HG03460 (cell line): ENCODE measurements at regions not wholly inside any gene's neighbourhood (a gene's known extent, or its start where the extent isn't known, plus 50 kb on each side); places are given as distances from the start of the nearest gene placed in this dataset.

Experiments
- ATAC-seq: cut with Tn5 transposase; IDR thresholded peaks from one replicate; pipeline ENCODE4 v1.9.1; 2021; ENCODE audit not compliant: unreplicated experiment

- no peak for ATAC-seq
These were observed 52.5 kb upstream of the TTC29 start for GRCh38 chr4:146998157-146998556.

DNA sequence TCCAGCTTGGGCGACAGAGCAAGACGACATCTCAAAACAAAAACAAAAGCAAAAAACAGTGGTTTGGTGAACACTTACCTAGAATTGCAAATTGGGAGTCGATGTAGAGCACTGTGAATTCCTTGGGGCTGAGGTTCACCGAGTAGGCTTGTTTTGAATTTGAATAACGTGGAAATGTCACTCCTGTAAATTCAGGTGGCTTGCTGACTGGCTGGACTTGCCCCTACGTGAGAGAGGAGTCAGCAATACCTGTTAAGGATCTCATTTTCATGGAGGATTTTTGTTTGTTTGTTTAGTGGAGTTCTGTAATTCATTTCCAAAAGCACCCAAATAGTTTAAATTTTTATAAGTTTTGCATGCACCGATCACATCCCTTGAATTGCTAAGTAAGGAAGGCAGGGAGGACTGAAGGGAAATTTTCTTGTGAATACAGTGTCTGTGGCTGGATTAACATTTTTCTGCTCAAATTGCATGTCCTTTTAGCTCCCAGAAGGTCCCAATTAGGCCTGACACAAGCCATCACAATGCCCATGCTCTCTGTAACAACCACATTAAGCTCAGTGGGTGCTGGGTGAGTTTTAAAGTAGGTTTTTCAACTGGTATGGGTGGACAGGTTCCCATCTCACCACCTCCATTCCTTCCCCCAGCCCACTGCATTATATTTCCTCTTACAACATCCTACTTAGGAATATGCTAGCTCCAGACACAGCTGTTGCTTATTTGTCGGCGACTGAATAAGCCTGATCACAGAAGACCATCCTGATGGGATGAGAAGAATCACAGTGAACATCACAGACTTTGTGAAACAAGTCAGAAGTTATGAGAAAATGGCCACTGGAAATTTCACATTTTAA is 58.5 kb upstream of the TTC29 start:
- no peak for ATAC-seq

DNA sequence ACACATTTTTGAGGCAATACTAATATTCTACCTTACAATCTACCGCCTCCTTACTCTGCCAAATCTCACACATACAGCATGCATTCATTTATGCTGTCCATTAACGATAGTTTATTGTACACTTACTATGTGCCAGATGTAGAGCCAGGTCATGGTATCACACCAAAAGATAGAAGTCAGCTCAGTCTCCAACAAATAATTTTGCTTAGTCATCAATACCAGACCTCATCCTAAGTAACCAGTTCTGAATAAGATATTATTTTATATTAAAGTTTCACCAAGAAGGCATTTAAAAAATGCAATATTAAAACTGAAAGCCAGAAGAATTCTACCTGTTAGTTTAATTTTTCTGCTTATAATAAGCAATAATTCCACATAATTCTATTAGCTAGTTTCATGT is 60.6 kb upstream of the TTC29 start:
- no peak for ATAC-seq

GRCh38 chr4:147009875-147010274 is 64.2 kb upstream of the TTC29 start:
- no peak for ATAC-seq

- ATAC-seq, result no peak
These were observed 65.7 kb upstream of the TTC29 start for GRCh38 chr4:147011411-147011810.

GRCh38 chr4:147012059-147012707 is 66.5 kb upstream of the TTC29 start:
- ATAC-seq, result no peak

DNA sequence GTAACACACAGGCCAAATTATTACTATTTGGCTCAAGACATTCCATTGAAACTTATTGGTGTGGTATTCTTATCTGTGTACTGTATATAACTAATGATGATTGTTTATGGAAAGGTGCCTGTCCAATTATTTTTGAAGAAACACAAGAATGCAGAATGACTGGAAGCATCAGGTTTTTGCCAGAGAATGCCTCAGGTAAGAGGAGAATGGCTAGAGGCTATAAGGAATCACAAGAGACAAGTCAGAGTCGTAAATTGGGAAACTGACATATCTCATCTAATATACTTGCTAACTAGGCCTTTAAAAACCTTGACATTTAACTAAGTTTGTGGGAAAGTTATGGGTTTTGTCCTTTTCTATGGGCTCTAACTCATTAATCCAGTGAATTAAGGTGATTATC is 69.3 kb upstream of the TTC29 start:
- ATAC-seq, result no peak

- ATAC-seq, result no peak
These were observed 69.8 kb upstream of the TTC29 start for GRCh38 chr4:147015491-147015890.

DNA sequence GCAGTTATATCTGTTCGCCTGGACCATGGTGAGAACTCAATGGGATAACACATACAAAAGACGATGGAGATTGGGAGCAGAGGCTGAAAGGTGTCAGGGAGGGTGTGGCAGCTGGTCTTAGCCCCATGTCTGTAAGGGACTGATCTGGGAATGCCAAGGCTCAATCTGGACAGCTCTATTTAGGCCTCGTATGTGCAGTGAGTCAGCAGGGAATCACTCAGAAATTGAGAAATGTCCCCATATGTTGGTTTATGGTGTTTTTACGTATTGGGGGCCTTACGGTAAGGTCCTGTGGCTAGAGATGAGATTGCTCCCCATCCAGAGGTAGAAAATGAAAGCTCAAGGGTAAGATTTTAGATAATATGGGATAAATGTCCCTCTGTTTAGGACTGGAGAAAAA is 71.4 kb upstream of the TTC29 start:
- no peak for ATAC-seq

- peak; percentile 83 for ATAC-seq
These were observed 73.4 kb upstream of the TTC29 start for GRCh38 chr4:147019091-147019490.

GRCh38 chr4:147020456-147020855 is 74.8 kb upstream of the TTC29 start:
- no peak for ATAC-seq

DNA sequence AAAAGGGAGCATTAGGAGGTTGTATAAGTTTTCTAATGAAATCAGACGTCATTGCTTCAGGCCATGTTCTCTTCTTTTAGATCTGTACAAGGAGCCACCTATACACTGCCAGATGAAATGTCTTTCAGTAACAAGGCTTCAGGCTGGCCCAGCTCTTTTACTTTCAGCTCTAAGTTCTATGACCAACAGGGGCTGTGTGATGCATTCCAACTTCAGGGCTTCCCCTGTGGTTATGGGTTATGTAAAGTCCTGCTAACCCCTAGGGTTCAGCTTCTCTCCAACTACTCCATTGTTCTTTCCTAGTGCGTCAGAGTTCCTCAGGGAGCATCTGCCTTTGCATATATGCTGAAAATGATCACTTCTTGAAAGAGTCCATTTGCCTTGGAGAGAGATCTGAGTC is 79.4 kb upstream of the TTC29 start:
- no peak for ATAC-seq

- no peak for ATAC-seq
These were observed 83.6 kb upstream of the TTC29 start for GRCh38 chr4:147029296-147029695.

GRCh38 chr4:147034372-147034771 is 88.7 kb upstream of the TTC29 start:
- ATAC-seq, result no peak

DNA sequence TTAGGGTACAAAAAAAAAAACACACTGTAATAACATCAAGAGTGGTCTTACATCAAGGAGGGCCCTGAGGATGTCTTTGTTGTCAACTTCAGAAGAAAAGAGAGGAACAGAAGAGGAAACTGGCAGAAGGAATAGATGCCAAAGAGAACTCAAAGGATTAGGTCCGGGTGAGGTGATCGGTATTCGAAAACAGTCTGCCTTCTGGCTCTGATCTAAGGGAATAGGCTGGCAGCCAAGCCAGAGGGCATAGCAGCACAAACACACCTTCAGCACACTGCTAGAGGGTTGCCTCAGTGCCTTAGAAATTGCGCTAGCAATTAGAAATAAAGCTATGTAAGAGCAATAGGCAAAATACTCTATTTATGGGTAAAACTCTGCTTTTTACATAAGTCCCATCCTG is 91.4 kb upstream of the TTC29 start:
- ATAC-seq, result no peak

GRCh38 chr4:147039976-147040575 is 94.4 kb upstream of the TTC29 start:
- no peak for ATAC-seq

GRCh38 chr4:147040874-147041273 is 95.2 kb upstream of the TTC29 start:
- ATAC-seq, result no peak

- no peak for ATAC-seq
These were observed 95.7 kb upstream of the TTC29 start for GRCh38 chr4:147041376-147041775.

- no peak for ATAC-seq
These were observed 96.4 kb upstream of the TTC29 start for GRCh38 chr4:147042046-147042445.

- no peak for ATAC-seq
These were observed 98.6 kb upstream of the TTC29 start for GRCh38 chr4:147044241-147044640.

DNA sequence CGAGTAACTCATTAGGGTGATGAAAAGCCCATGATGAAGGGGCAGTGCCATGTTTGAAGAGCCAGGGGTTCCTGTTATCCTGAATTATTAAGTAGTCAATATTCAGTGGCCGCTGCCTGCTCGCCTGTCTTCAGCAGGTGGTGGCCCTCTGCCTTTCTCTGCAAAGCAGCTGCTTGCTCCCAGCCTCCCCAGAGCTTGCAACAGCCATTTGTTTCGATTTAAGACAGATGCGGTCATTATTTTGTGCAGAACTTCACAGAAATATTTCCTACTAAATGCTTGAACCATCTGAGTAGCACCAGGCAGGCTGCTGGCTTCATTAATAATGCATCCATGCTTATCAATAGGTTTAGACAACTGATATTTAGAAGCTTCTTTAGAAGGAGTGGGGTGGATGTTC is 104.3 kb upstream of the TTC29 start:
- ATAC-seq, result no peak

GRCh38 chr4:147050356-147050765 is 104.7 kb upstream of the TTC29 start:
- no peak for ATAC-seq
